NT2/D1 (cell line): ENCODE measurements at regions not wholly inside any gene's neighbourhood (a gene's known extent, or its start where the extent isn't known, plus 50 kb on each side); places are given as distances from the start of the nearest gene placed in this dataset.

Source experiments
- SUZ12 ChIP-seq: IDR thresholded peaks from 2 replicates; pipeline ENCODE4 v1.6.1; 2011; ENCODE audit not compliant: insufficient read length, insufficient read depth; ENCODE audit errors: extremely low read depth
- YY1 ChIP-seq: IDR thresholded peaks from 2 replicates; pipeline ENCODE4 v1.6.1; 2011; ENCODE audit not compliant: insufficient read length, insufficient read depth

DNA sequence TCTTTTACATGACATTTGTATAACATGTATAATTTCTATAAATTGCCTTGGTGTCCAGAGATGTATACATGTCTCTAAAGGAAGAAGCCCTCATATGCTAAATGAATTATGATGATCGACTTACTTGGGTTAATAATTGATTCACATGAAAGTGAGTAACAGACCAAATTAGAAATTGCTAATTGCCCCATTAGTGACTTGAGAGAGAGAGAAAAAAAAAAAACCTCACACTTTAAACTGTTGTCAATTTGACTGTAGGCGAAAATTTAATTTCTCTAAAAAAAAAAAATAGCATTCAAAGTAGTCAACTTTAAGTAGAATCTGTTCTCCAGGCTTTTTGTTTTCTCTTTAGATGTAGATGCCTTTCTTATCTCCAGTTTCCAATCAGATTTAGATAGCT, 383.3 kb downstream of the SH2D4B start:
- no peak for TF ChIP-seq YY1
- no peak for TF ChIP-seq SUZ12
